GM12874 (cell line): ENCODE measurements at regions not wholly inside any gene's neighbourhood (a gene's known extent, or its start where the extent isn't known, plus 50 kb on each side); places are given as distances from the start of the nearest gene placed in this dataset.

Experiments used
- TF ChIP-seq, protein P1 (sequence below): IDR thresholded peaks from 2 replicates; pipeline ENCODE4 v1.5.1; 2011; ENCODE audit warnings: low read depth, mild to moderate bottlenecking, control low read depth, low read length, moderate library complexity; ENCODE audit not compliant: insufficient read depth

DNA sequence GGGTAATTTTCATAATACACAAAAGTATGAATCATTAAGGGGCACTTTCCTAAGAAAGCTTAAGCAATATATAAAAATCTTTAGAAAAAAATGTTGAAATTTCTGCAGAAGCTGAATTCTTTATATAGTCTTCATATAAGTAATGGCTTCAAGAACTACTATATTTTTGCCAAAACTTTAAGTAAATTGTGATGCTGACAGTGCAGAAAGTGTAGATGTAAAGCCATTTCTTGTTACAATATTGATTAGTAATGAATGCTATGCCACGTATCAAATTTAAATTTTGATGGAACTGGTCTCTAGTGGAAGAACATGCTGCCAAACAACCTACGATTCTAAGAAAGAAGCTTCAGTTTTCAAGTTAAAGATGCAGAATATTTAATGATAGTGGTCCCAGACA is 1210.0 kb downstream of the SLITRK1 start:
- TF ChIP-seq, protein P1, sequence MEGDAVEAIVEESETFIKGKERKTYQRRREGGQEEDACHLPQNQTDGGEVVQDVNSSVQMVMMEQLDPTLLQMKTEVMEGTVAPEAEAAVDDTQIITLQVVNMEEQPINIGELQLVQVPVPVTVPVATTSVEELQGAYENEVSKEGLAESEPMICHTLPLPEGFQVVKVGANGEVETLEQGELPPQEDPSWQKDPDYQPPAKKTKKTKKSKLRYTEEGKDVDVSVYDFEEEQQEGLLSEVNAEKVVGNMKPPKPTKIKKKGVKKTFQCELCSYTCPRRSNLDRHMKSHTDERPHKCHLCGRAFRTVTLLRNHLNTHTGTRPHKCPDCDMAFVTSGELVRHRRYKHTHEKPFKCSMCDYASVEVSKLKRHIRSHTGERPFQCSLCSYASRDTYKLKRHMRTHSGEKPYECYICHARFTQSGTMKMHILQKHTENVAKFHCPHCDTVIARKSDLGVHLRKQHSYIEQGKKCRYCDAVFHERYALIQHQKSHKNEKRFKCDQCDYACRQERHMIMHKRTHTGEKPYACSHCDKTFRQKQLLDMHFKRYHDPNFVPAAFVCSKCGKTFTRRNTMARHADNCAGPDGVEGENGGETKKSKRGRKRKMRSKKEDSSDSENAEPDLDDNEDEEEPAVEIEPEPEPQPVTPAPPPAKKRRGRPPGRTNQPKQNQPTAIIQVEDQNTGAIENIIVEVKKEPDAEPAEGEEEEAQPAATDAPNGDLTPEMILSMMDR: no peak

DNA sequence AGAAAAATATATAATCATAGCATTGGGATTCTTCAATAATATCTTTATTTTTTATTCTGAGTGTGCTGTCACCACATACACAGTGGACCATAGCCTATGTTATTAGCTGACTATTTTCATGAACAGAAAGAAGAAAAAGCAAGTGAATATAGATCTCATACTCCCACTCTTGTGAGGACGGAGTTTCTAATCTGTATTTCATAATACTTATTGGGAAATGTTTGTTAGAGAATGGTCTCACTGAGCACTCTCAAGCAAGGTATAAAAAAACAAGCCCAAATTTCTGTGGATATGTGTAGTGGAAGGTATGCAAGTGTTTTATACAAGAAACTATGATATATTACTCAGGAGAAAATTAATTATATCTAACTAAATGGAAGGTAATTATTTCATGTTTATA is 1218.1 kb downstream of the SLITRK1 start:
- TF ChIP-seq, protein P1: no peak

DNA sequence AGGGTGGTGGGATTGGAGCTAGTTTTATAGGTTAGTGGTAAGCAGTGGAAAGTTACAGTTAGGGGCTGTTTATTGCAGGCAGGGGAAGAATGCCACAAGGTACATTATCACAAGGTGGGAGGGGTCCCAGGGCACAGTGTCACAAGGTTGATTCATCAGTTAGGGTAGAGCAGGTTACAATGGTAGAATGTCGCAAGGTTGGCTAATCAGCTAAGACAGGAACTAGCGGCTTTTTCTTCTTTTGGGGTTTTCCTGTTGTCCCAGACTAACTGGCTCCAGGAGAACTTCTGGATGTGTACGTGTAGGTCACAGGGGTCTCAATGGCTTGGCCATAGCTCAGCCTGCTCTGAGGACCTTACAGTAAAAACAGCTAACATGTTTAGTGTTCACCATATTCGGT is 1221.1 kb downstream of the SLITRK1 start:
- TF ChIP-seq, protein P1: no peak

DNA sequence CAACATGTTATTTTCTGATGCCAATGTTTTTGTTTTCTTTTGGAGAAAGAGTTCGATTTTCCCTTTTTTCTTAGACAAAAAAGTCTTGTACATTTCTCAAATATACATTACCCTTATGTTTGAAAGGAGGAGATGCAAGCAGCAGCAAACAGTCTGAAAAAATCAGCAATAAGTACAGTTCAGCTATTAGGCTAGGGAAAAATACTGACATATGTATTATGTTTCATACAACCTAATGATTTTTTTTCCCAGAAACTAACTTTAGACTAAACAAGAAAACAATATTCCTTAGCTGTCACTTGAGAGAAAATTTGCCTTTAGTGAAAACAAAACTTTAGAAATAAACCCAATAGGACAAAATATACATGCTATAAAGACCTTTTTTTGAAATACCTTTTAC is 1223.5 kb downstream of the SLITRK1 start:
- TF ChIP-seq, protein P1: no peak

DNA sequence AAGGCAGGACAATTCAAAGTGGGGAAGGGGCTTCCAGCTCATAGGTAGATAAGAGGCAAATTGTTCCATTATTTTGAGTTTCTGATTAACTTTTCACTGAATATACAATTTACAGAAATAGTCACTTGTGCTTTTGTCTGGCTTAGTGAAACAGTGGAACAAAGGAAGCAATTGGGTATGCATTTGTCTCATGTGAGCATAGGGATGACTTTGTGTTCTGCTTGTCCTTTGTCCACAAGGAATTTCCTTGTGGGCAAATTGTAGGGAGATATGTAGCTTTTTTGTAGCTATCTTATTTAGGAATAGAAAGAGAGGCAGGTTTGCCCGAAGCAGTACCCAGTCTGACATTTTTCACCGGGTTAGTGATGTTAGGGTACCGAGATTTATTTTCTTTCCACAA is 1224.8 kb downstream of the SLITRK1 start:
- TF ChIP-seq, protein P1: no peak

DNA sequence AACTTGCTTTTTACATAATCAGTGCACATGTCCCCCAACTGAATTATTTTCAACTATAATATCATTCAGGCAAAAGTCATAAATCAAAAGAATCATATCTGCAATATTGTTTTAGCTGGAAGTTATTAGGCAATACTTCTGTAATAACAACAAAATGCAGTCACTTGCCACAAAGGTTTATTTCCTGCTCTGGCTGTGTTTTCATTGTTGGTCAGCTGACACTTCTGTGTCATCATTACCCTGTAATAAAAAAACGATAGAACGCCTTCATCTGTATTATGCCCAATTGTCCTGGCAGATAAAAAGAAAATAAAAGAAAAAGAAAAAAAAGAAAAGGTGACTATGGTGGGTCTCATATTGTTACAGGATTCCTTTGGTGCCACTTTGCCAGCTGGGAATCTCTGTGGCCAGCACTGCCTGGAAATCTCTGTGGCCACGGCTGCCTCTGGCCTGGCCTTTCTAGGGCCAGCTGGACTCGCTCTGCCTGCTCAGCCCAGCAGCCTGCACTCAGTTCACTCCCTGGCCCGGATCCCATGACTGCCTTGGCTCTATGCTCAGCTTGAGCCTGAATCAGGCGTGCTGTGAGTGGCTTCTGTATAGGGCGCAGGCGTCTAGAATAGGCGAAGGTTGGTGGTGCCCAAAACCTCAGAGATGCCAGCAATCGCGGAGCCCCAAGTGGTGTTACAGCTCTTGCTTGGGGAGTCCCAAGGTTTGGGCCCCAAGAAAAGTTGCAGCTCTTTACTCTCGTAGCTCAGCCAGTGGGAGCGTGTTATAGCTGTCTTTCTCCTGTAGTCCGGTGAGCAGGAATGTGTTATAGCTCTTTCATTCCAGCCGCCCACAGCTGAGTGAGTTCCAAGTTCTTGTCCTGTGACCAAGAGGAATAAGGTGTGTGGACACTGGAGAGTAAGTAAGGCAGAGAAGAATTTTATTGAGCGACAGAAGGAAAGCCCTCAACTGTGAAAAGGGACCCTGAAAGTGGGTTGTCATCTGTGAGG is 1227.1 kb downstream of the SLITRK1 start:
- TF ChIP-seq, protein P1: no peak

DNA sequence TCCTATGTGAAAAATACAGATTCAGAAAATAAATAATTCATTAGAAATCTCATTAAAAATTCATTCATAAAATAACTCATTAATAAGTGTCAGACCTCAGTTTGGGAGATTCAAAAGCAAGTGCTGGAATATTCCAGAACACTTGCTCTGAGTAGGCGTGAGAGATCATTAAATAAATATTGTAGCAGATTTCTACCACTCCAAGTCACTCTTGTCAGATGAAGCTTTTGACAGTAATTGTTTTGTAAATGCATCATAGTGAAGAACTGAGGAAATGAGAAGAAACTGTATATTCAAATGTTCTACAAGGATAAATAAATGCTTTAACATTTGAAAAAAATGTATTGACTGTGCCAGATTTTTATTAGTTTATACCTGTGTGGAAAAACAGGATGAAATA is 1228.1 kb downstream of the SLITRK1 start:
- TF ChIP-seq, protein P1: no peak
